NCI-H345 treated with DMSO at 0.1 percent for 48 hours (cell line): ENCODE measurements at regions not wholly inside any gene's neighbourhood (a gene's known extent, or its start where the extent isn't known, plus 50 kb on each side); places are given as distances from the start of the nearest gene placed in this dataset.
A peak's percentile ranks its signal among the peaks of the same experiment; 100 is the strongest.

ENCODE experiments used
- DNase-seq: peaks from one replicate; lab custom pipeline; 2025; ENCODE audit not compliant: unreplicated experiment; lab: John Stamatoyannopoulos, UW

DNA sequence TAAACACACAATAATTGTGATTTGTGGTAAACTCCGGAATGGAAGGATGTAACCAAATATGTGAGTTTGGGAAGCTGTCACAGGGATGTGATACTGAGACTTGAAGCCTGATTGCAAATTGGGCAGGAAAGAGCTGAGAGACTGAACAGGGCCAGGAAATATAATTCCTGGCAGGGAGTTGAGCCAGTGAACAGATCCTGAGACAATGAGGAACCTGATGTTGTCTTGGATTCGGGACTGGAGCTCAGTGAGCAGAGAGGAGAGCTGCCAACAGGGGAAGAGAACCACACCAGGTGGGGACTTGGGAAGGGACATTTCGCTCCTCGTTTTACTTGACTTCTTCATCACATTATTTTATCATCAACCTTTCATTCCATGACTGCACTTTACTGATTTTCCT, 386.0 kb downstream of the TLL1 start:
- DNase-seq = no peak

DNA sequence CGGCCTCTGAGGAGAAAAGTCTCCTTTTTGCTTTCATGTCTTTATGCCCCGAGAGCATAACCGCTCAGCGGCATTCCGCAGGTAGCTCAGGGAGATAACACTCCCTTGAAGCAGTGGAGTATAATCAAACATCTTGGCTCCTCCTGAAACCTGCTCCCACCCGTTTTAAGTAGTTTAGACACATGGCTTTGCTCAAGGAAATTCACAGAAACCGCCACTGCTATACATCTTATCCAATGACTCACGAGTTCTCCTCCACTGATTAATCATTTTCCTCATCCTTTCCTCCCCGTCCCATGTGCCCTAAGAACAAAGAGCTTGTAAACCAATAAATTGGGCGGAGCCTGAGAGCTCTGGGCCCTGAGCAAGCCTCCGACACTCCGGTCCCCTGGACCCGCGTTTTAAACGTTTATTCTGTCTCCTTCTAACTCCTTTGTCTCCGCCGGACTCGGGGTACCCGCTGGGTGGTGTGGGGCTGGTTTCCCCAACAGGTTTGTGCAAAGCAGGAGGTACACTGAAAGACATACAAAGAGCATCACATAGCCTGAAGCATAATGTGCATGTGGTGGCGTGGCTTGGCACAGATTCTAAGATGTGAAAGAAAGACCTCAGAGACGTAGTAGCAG, 401.2 kb downstream of the TLL1 start:
- DNase-seq = no peak

DNA sequence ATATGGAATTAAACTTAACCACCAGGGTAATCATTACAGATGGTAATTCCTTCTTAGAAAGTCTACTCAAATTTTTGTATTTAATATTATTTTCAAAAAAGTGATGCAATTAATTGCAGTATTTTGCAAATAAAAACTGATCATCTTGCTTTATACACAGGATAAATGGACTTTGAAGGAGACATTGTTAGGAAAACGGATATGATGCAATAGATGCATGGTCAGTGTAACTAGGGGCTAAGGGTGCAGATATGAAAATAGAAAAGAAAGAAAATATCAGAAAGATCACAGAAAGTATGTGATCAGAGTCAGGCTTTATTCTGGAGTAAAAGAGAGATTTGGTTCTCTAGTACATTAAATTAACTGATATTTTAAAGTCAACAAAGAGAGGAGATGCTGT, 401.7 kb downstream of the TLL1 start:
- no peak for DNase-seq

DNA sequence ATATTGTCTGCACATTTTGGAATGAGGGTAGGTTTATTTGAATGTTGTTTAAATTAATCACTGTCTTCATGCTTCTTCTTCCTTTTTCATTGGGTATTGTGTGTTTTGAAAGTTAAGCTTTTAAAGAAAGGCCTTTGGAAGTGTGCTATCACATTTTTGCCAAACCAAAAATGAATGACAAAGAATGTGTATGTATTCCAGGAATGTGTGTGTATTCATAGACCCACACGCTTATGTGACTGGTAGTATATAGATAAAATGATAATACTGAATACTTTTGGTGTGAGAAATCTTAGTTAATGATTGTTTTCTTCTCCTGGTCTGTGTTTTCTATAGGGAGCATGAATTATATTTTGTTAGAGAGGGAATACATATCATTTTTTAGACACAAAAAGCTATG, 404.4 kb downstream of the TLL1 start:
- no peak for DNase-seq

DNA sequence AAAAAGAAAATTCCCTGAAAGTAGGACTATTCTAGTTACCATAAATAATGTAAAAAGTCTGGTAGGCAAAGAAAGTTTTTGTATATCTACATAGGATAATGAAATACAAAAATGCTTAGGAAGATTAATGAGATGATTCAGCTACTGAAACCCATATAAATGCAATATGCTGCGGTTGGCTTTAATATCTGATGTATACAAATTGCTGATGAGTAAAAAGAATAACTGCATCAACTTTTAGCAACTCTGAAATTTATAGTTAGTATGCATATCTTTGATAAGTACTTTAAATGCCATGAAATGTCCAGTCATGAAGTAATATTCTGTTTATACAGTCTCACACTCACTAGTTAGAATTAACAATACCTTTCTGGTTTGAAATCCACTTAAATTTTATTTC, 404.8 kb downstream of the TLL1 start:
- DNase-seq = no peak

DNA sequence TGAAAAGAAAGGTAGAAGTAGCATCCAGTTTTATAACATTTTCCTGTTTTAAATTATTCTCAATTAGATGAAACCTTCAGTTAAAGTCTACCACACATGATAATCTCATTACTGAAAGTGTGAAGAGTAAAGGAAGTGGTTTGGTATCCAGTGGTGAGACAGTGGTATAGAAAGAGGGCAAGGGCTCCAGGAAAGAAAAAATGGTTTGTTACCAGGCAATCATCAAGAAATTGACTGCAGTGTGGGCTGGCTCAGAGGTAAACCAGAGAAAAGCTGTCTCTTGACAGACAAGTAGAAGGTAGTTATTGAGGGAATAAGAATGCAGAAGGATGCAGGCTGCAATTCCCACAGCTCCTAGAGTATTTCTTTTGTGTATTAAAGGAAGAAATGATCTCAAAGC, 406.2 kb downstream of the TLL1 start:
- no peak for DNase-seq

DNA sequence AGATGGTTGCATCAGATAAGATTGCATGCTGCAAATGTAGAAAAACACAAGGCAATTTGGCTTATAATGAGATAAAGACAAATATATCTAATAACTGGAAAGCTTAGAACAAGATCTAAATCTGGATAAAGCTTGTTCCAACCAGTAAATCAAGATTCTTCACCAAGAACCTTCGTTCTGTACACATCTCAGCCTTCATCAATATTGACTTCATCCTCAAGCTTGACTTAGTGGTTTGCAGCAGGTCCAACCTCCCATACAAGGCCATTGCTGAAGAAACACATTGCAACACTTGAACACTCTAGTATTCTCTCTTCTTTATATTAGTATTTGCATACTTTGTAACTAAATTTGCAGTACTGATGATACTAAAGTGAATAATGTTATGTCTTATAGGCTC, 407.6 kb downstream of the TLL1 start:
- DNase-seq = no peak

DNA sequence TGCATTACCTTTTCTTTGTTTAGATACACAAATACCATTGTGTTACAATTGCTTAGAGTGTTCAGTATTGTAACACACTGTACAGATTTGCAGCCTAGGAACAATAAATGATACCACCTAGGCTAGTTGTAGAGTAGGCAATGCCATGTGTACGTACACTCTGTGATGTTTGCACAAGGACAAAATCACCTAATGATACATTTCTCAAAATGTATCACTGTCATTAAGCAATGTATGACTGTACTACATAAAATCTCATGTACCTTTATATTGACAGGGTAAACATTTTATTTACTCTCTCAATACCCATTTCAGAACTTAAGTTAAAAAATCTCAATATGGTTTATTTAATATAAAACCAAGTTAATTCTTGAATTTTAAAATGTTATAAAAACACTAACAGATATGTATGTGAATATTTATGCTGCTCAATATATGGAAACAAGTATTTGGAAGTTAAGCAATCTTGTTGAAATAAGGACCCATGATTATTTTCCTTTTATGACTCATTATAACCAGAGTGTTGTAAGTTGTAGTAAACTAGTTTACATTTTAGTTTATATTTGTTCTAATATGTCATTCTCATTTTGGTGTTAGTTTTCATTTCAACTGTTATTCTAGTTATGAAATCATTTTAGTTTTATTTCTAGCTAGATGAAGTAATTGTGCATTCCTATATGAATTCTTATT, 409.2 kb downstream of the TLL1 start:
- no peak for DNase-seq

DNA sequence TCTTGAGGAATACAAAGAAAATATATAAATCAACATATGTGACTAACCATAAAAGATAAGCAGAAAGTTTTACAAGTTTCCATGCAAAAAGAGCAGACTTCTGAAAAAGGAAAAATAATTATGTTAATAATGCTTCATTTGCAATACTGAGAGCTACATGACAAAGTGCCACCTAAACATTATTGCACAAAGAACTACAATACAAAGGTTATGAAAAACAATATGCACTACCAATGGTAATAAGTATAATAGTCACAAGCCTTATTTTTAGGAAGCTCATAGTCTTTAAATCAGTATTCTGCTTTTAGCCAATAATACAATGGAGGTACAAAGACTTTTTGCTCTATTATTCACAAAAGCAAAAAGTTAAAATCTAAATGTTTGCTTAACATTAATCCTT, 411.2 kb downstream of the TLL1 start:
- DNase-seq = no peak

DNA sequence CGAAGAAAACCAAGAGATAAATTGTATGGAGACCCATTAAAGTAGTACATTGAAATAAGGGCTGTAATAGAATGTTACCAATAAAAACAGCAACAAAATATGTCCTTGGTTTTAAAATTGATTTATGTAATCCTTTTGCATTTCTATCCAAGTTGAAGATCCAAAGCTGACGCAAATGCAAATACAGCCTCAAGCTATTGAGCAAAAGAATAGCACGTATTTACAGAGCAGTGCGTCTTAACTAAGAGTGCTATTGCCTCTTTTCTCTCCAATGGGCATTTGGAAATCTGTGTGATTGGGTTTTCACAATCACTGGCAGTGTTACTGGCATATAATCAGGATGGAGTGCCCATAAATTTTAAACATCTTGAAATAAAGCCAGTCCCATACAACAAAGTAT, 417.4 kb downstream of the TLL1 start:
- DNase-seq = no peak

DNA sequence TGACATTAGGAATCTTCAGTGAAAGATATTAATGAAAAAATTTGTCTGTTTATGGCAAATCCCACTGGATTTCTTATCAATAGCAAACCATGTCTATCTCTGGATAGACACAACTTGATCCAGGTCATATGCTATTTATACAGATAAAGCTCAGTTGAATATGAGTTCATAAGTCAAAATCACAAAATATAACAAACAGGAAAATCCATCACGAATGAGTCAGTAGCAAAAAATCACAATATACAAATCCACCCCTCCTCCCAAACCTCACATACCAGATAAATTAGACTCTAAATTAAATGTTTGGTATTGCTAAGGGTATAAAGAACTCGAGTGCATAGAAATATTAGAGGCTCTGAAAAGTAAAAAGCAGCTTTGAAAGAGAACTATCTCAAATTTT, 420.5 kb downstream of the TLL1 start:
- no peak for DNase-seq

DNA sequence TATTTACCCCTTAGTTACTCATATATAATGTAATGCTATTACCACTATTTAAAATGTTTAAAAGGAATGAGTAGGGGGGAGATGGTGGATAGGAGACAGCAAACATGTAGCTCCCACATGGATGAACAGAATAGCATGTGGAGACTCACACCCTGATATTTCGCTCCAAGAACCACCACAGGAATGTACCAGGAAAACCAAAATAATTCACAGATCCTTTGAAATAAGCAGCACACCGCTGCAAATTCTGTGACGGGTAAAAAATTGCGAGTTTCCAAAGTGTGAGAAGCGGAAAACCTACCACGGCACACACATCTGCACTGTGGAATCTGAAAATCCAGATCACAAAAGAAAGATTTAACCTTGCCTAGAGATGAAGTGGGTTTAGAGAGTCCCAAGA, 428.2 kb downstream of the TLL1 start:
- DNase-seq = no peak

DNA sequence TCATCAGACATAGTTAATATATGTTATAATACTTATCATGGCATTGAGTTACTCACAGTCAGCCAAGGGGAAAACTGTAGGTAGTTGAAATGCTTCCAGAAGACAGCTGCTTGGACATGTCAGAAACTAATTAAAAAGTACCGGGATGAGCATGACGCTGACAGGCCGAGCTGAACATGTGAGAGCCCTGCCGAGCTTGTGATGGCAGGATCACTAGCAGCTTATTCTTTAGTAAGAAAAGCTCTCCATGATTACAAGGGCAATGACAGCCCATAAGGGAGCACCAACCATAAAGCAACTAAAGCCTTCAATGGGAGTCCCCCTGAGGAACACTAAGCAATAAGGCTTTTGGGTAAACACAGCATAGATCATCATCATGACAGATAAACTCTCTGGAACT, 435.6 kb downstream of the TLL1 start:
- no peak for DNase-seq

DNA sequence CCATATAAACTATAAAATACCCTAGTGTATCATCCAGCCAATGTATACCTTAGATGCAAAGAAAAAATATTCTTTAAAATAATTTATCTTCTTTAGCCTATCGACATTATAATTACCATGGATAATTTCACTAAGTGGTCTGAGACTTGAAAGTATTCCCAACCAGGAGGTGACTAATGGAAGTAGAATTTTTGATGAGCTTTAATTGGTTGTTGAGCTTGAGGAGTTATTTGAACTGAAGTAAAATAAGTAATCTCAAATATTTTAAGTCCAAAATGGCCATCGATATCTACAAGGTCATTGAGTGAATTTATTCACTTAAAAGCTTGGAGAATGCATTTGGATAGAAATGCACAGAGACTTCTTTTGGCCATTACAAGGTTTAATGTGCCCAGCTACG, 436.2 kb downstream of the TLL1 start:
- DNase-seq = no peak

DNA sequence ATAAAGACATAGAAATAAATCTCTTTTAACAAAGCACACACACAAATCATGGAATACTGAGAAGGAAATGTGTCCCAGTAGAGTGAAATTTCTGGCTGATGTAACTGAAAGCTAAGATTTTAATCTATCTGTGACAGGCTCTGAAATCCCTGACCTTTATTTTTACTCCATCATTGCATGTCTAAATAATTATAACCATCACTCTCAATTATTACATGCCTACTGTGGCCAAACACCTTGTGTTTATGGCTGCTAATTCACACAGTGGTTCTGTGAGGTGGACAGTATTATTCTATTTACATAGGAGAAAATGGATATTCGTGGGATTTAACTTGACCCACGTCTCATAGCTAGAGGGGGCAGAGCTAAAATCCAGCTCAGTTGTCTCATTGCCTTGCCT, 438.1 kb downstream of the TLL1 start:
- no peak for DNase-seq

DNA sequence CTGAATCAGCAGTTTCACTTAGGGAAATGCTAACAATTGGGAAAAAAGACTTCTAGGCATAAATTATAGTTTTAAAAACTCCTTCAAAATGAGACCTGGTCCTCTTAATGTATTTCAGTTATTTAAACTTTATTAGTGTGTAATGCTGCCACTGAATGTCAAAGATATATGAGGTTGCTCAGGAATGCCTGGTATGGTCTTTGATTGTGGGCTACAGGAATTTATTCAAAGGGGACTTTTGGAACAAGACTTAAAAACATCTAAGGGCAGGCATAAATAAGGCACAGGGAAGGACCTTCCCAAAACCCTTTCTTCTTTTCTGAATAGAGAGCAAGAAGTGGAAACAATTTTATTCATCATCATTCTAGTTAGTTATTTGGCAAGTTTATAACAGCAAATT, 439.1 kb downstream of the TLL1 start:
- DNase-seq = no peak

DNA sequence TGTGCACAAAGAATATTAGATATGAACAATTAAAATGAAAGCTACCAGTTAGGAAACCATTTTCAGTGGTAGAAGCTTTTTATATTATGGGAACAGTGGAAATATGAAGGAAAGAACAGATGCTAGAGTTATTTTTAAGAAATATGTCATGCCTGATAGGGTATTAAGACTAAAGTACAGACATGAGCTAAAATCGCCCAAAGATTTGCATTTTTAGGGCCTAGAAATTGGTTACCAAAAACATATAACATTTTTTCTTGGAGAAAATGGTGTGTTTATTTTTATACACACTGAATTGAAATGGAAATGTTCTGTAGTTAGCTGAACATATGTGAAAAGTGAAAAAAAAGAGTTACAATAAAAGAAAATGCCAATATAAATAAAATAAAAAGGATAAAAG, 441.9 kb downstream of the TLL1 start:
- DNase-seq = no peak

DNA sequence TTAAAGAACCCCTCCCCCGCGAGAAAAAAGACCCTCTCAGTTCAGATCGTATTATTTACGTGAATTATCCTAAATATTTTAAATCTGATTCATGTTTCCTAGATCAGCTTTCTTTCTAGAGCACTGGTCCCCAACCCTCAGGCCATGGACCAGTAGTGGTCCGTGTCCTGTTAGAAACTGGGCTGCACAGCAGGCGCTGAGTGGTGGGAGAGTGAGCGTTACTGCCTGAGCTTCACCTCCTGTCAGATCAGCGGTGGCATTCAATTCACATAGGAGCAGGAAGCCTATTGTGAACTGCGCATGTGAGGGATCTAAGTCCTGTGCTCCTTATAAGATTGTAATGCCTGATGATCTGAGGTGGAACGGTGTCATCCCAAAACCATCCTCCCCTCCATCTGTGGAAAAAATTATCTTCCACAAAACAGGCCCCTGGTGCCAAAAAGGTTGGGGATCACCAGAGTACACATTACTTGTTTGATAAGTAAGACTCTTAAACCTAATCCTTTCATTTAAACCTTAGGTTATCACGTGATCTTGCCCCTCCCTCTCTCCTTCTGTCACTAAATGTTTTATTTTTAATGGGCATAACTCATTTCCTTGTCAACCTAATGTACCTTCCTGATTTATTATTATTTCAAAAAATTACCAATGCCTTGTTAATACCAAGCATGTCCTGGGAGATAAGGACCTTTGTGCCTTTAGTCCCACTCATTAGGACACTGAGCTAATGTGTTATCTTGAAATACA, 442.9 kb downstream of the TLL1 start:
- no peak for DNase-seq

DNA sequence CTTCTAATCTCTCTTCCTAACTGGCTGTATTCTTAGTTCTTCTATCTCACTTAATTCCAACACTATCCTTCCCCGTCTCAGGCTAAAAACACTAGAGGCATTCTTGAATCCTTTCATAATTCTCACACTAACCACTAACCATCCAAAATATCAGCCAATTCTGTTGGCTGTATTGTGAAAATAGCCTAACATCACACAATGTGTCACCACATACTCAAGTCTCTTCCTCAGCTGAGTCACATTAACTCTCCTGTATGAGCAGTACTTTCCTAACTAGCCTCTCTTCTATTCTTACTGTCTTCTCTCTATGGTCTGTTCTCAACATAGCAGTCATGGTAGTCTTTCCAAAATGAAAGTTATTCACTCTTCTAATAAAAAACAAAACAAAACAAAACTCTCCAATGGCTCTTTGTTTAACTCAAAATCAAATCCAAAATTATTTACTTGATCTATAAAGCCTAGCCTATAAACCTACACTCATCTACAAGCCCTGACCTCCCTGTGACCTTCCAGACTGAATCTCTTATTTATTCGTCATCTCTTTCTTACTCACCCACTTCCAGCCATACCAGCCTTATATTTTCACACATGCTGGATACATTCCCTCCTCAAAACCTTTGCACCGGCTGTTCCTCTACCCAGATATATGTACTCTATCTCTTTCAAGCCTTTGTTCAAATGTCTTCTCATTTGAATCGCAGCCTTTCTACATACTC, 445.9 kb downstream of the TLL1 start:
- DNase-seq = no peak

DNA sequence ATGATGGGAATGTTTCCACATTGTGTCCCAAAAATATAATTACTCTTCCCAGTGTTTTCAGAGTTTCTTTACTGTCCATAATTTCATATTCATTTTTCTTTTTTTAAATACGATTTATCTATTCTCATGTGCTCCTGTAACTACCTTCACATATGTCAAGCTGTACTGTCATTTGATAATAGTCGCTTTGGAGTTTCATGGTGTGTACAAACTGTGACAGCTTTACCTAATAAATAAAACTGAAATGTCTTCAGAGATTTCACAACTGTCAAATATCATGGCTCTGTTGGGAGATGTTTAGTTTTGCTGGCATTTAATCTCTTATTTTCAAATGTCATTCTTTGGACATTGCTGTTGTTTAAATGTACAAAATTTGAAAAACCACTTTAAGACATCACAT, 450.2 kb downstream of the TLL1 start:
- DNase-seq = no peak

DNA sequence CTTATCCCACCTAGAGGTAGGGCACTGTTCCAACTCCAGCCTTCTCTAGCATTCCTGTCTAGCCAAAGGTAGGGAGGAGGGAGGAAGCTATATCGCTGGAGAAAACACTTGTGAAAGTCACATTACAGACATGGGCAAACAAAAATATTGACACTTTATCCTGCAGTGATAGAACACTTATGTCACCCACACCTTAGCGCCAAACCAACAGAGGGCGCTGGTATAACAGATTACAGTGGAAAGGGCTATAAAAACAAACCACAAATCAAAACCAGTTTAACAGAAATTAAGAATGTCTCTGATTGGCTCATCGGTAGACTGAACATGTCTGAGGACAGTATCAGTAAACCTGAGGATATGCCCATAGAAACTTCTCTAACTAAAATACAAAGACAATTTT, 451.3 kb downstream of the TLL1 start:
- peak; percentile 2 for DNase-seq
